Large intestine (tissue), 3 donors: ENCODE measurements at regions not wholly inside any gene's neighbourhood (a gene's known extent, or its start where the extent isn't known, plus 50 kb on each side); places are given as distances from the start of the nearest gene placed in this dataset.

ENCODE experiments used
- DNase-seq, 2 donors: peaks; one replicate each; pipeline versions ENCODE4 v3.0.0 to v3.0.0-alpha.2; 2013
- H3K27ac ChIP-seq: one replicate; pipeline ENCODE4 v1.5.1; 2013; ENCODE audit warnings: low read length
- H3K27me3 ChIP-seq: 2 replicates; pipeline ENCODE4 v1.6.1; 2013; ENCODE audit warnings: low read length; ENCODE audit not compliant: control insufficient read depth, insufficient read depth
- H3K36me3 ChIP-seq: 2 replicates; pipeline ENCODE4 v1.6.1; 2013; ENCODE audit warnings: low read length; ENCODE audit not compliant: control insufficient read depth, insufficient read depth
- H3K4me1 ChIP-seq: one replicate; pipeline ENCODE4 v1.6.1; 2013; ENCODE audit warnings: low read length; ENCODE audit not compliant: control insufficient read depth, insufficient read depth
- H3K4me3 ChIP-seq: one replicate; pipeline ENCODE4 v1.5.1; 2013; ENCODE audit warnings: low read length
- H3K9me3 ChIP-seq: one replicate; pipeline ENCODE4 v1.6.1; 2013; ENCODE audit warnings: mild to moderate bottlenecking, low read depth, low read length, moderate library complexity; ENCODE audit not compliant: control insufficient read depth
- WGBS: methylation state at CpG from one replicate; pipeline ENCODE4 v1.1.5; 2013; ENCODE audit warnings: low lambda C conversion rate; ENCODE audit not compliant: insufficient coverage; 5-methylcytosine and 5-hydroxymethylcytosine counted together

DNA sequence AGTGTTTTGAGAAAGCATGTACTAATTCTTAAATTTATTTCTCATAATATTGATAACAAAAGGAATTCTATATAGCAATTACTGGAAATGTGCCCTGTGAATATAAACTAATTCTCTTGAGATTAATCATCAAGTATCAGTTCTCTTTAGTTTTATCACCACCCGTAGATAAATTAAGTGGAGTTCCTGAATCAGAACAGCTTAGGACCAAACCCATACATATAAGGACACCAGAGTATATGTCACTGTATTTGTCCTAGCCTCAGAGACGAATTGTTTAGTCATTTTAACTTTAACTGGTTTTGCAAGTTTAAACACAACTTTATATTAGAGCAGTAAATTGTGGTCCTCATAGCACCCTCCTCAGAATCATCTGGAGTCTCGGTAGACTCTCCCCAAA, 572.0 kb downstream of the UTRN start:
- no peaks in the 10 kb centered on the region for H3K27me3 ChIP-seq
- no peaks in the 10 kb centered on the region for H3K4me1 ChIP-seq
- DNase-seq, result no peak
- no peaks in the 10 kb centered on the region for H3K36me3 ChIP-seq
- WGBS, result no CpG with 5 or more reads among the region's 3 CpGs
- H3K4me3 ChIP-seq, result no peak overlapping the region
- no peaks in the 10 kb centered on the region for H3K9me3 ChIP-seq
- H3K27ac ChIP-seq, result no peak overlapping the region

DNA sequence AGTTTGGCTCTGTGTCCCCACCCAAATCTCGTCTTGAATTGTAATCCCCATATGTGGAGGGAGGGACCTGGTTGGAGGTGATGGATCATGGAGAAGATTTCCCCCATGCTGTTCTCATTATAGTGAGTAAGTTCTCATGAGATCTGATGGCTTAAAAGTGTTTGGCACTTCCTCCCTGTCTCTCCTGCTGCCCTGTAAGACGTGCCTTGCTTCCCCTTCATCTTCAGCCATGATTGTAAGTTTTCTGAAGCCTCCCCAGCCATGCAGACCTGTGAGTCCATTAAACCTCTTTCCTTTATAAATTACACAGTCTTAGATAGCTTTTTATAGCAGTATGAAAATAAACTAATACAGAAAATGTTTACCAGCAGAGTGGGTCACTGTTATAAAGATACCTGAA, 577.6 kb downstream of the UTRN start:
- no CpG with 5 or more reads among the region's 2 CpGs for WGBS
- no peaks in the 10 kb centered on the region for H3K36me3 ChIP-seq
- no peak for DNase-seq
- H3K4me1 ChIP-seq, result no peaks in the 10 kb centered on the region
- H3K9me3 ChIP-seq, result peaks cover 3% of the 10 kb centered on the region
- no peak overlapping the region for H3K27ac ChIP-seq
- no peak overlapping the region for H3K4me3 ChIP-seq
- no peaks in the 10 kb centered on the region for H3K27me3 ChIP-seq

- Histone ChIP-seq H3K9me3 (peaks cover 3% of the 10 kb centered on the region), H3K27me3 (no peaks in the 10 kb centered on the region), H3K27ac (no peak overlapping the region), H3K36me3 (no peaks in the 10 kb centered on the region), H3K4me1 (no peaks in the 10 kb centered on the region), H3K4me3 (no peak overlapping the region)
- DNase-seq, result no peak
- WGBS, result 42% methylated on average over 1 of the region's 2 CpGs
Measured at GRCh38 chr6:144867761-144868160, 582.6 kb downstream of the UTRN start.

- Histone ChIP-seq H3K4me1 (no peaks in the 10 kb centered on the region), H3K27me3 (no peaks in the 10 kb centered on the region), H3K9me3 (no peaks in the 10 kb centered on the region), H3K4me3 (no peak overlapping the region), H3K27ac (no peak overlapping the region), H3K36me3 (no peaks in the 10 kb centered on the region)
- DNase-seq, result no peak
- 83% methylated on average over 1 of the region's 2 CpGs for WGBS
Measured at GRCh38 chr6:144870782-144871181, 585.6 kb downstream of the UTRN start.

GRCh38 chr6:144873623-144874378, 588.7 kb downstream of the UTRN start:
- Histone ChIP-seq H3K36me3 (no peaks in the 10 kb centered on the region), H3K4me3 (no peak overlapping the region), H3K27me3 (no peaks in the 10 kb centered on the region), H3K4me1 (no peaks in the 10 kb centered on the region), H3K9me3 (no peaks in the 10 kb centered on the region), H3K27ac (no peak overlapping the region)
- no peak for DNase-seq
- WGBS, result no CpG with 5 or more reads among the region's 1 CpG

DNA sequence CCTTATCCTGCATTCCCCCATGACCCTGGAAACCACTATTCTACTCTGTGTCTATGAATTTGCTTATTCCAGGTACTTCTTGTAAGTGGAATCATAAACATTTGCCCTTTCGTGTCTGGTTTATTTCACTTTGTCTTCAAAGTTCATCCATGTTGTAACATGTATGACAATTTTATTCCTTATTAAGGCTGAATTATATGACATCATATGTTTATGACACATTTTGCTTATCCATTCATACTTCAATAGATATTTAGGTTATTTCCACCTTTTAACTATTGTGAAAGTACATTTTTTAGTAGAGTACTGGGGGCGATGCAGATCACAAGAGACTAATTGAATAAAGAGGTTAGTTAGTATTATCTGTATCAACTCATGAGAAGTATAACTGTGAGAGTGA, 591.6 kb downstream of the UTRN start:
- DNase-seq, result no peak
- H3K27ac ChIP-seq, result no peak overlapping the region
- H3K9me3 ChIP-seq, result no peaks in the 10 kb centered on the region
- no CpG with 5 or more reads among the region's 2 CpGs for WGBS
- no peak overlapping the region for H3K4me3 ChIP-seq
- H3K36me3 ChIP-seq, result no peaks in the 10 kb centered on the region
- no peaks in the 10 kb centered on the region for H3K27me3 ChIP-seq
- H3K4me1 ChIP-seq, result no peaks in the 10 kb centered on the region

- no peak for DNase-seq
- Histone ChIP-seq H3K4me3 (no peak overlapping the region), H3K4me1 (no peaks in the 10 kb centered on the region), H3K27me3 (no peaks in the 10 kb centered on the region), H3K27ac (no peak overlapping the region), H3K36me3 (no peaks in the 10 kb centered on the region), H3K9me3 (no peaks in the 10 kb centered on the region)
- 73% methylated on average over 1 of the region's 1 CpG for WGBS
Measured at GRCh38 chr6:144877118-144877517, 592.0 kb downstream of the UTRN start.

DNA sequence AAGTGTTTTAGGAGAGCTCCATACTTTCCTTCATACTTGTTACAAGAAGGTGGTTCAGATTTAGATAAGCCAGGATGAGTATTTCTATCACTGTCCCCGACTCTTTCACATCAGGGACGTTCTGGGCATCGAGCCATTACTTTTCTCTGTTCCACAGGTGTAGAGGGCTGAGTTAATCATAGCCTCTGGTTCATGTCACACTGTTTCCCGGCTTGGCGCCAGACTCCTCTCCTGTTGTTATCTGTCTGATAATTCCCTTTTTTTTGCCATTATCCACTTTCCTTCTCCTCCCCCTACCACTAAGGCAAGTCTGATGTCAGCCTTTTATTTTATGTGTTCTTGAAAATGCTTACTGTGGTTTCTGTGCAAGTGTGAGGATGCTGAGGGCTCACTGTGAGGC, 593.4 kb downstream of the UTRN start:
- H3K4me1 ChIP-seq, result no peaks in the 10 kb centered on the region
- H3K4me3 ChIP-seq, result no peak overlapping the region
- no peak overlapping the region for H3K27ac ChIP-seq
- H3K9me3 ChIP-seq, result no peaks in the 10 kb centered on the region
- no peaks in the 10 kb centered on the region for H3K27me3 ChIP-seq
- 100% methylated on average over 2 of the region's 5 CpGs for WGBS
- no peaks in the 10 kb centered on the region for H3K36me3 ChIP-seq
- no peak for DNase-seq

- no peak for DNase-seq
- Histone ChIP-seq H3K36me3 (no peaks in the 10 kb centered on the region), H3K4me3 (no peak overlapping the region), H3K27me3 (no peaks in the 10 kb centered on the region), H3K4me1 (no peaks in the 10 kb centered on the region), H3K27ac (no peak overlapping the region), H3K9me3 (no peaks in the 10 kb centered on the region)
- WGBS, result no CpG with 5 or more reads among the region's 3 CpGs
Measured at GRCh38 chr6:144879436-144879835, 594.3 kb downstream of the UTRN start.

GRCh38 chr6:144882425-144882824, 597.3 kb downstream of the UTRN start:
- Histone ChIP-seq H3K4me3 (no peak overlapping the region), H3K36me3 (no peaks in the 10 kb centered on the region), H3K4me1 (no peaks in the 10 kb centered on the region), H3K9me3 (no peaks in the 10 kb centered on the region), H3K27me3 (no peaks in the 10 kb centered on the region), H3K27ac (no peak overlapping the region)
- WGBS, result 94% methylated on average over 2 of the region's 4 CpGs
- no peak for DNase-seq

DNA sequence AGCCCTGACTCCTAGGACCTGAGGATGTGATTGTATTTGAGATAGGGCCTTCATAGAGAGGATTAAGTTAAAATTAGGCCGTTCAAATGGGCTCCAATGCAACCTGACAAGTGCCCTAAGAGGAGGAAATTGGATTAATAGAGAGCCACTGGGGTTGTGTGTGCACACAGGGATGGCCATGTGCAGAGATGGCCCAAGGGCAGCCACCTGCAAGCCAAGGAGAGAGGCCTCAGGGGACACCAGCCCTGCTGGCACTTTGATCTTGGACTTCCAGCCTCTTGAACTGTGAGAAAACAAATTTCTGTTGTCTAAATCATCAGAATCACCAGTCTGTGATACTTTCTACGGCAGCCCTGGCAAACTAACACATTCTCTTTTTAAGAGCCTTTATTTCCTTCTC, 598.8 kb downstream of the UTRN start:
- H3K36me3 ChIP-seq, result no peaks in the 10 kb centered on the region
- WGBS, result 100% methylated on average over 1 of the region's 2 CpGs
- no peaks in the 10 kb centered on the region for H3K9me3 ChIP-seq
- DNase-seq, result no peak
- H3K4me3 ChIP-seq, result no peak overlapping the region
- no peaks in the 10 kb centered on the region for H3K4me1 ChIP-seq
- H3K27ac ChIP-seq, result no peak overlapping the region
- H3K27me3 ChIP-seq, result no peaks in the 10 kb centered on the region
